ENCODE measurements at regions not wholly inside any gene's neighbourhood (a gene's known extent, or its start where the extent isn't known, plus 50 kb on each side); places are given as distances from the start of the nearest gene placed in this dataset.

DNA sequence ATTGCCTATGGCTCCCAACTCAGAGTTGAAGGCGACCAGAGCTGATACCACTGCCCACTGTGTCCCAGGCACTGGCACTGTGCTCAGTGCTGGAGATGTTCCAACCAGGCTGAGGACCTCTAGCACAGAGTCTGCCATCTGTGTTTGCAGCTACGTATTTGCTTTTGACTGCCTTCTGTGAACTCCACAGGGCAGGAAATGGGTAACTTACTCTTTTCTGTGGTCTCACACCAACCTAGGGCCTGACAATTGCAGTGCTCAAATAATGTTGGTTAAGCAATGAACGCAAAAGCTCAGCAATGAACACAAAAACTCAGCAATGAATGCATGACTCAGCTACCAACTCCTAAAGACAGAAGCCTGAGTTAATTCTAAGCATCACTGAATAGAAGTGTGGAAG lies 202.8 kb downstream of the NUAK1 start (continued):
- TF ChIP-seq RELA (CRISPR knock-in tag; IDR thresholded peaks at IDR 0.05): no peak
- TF ChIP-seq, protein P1, sequence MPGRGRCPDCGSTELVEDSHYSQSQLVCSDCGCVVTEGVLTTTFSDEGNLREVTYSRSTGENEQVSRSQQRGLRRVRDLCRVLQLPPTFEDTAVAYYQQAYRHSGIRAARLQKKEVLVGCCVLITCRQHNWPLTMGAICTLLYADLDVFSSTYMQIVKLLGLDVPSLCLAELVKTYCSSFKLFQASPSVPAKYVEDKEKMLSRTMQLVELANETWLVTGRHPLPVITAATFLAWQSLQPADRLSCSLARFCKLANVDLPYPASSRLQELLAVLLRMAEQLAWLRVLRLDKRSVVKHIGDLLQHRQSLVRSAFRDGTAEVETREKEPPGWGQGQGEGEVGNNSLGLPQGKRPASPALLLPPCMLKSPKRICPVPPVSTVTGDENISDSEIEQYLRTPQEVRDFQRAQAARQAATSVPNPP (CRISPR knock-in tag; IDR thresholded peaks at IDR 0.05): no peak
- no peak for TF ChIP-seq ZKSCAN5 (CRISPR knock-in tag; IDR thresholded peaks at IDR 0.05)
- no peak for TF ChIP-seq SUZ12 (IDR thresholded peaks at IDR 0.05; ENCODE audit: low read depth, low read length)

DNA sequence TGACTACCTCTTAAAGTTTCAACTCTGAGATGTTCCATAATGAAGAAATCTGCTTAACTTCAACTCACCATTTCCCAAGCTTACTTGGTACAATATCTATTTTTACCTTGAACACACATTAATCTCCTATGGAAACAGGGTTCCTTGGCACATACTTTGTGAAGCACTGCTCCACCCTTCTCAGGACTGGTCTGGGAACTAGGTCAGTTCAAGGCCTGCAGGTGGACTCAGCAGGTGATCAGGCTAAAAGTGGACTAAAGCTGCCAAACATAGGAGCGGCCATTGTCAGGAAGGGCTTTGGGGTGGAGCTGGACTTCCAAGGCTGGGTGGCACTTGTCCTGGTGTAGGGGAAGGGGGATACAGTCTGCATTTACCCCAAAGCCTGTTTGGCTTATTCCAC lies 202.3 kb downstream of the NUAK1 start:
- ChIA-PET CTCF (ENCODE audit: low intra/inter-chr PET ratio, low total read pairs) (no interaction called here), POLR2A (no interaction called here)
- in situ Hi-C loops (cut with HindIII; ENCODE audit: extremely low pct_ligation_motif_present, low pct_unique_long_range_greater_than_20kb): no loop called here
- H3K4me2 ChIP-seq (ENCODE audit: low read depth, low read length): no peak overlapping the region
- no peak overlapping the region for H3K27ac ChIP-seq (ENCODE audit: extremely low read length, insufficient read depth, low read length)
- no peaks in the 10 kb centered on the region for H4K20me1 ChIP-seq (ENCODE audit: insufficient read depth, low read length)
- intact Hi-C loops (cut with micrococcal nuclease; ENCODE audit: unreplicated experiment): no loop called here
- no peaks in the 10 kb centered on the region for H3K27me3 ChIP-seq (ENCODE audit: control insufficient read depth in 1 of 2, insufficient read depth in 2 of 2, low read length in 2 of 2)
- WGBS (ENCODE audit: low lambda C conversion rate): no CpG with 5 or more reads among the region's 1 CpG
- H3K9me3 ChIP-seq (ENCODE audit: low read length): no peaks in the 10 kb centered on the region
- DNase-seq (ENCODE audit: low spot score) (no peak), ATAC-seq (no peak), FAIRE-seq (no peak)
- no peak overlapping the region for H3K9ac ChIP-seq (ENCODE audit: insufficient read depth, low read depth, low read length)
- H3K4me3 ChIP-seq (replicated peaks in 1 of 3; ENCODE audit: insufficient read depth in 1 of 3, low read depth in 2 of 3, low read length in 3 of 3): no peak overlapping the region
- H3K79me2 ChIP-seq (ENCODE audit: insufficient read depth, low read length): no peaks in the 10 kb centered on the region
- TF ChIP-seq MXI1 (IDR thresholded peaks at IDR 0.05; ENCODE audit: borderline replicate concordance, low read depth, low read length) (no peak), SIX4 (CRISPR knock-in tag; IDR thresholded peaks at IDR 0.05) (no peak), ZNF776 (CRISPR knock-in tag; IDR thresholded peaks at IDR 0.05) (no peak), ZNF550 (CRISPR knock-in tag; IDR thresholded peaks at IDR 0.05; ENCODE audit: borderline replicate concordance) (no peak), ZFYVE20 (CRISPR knock-in tag; IDR thresholded peaks at IDR 0.05; ENCODE audit: borderline replicate concordance, low read depth) (no peak), ZNF180 (CRISPR knock-in tag; IDR thresholded peaks at IDR 0.05; ENCODE audit: borderline replicate concordance, low read depth) (no peak), ZZZ3 (CRISPR knock-in tag; IDR thresholded peaks at IDR 0.05; ENCODE audit: borderline replicate concordance) (no peak), ZNF713 (CRISPR knock-in tag; IDR thresholded peaks at IDR 0.05) (no peak), NAIF1 (CRISPR knock-in tag; IDR thresholded peaks at IDR 0.05; ENCODE audit: borderline replicate concordance) (no peak), ZSCAN22 (CRISPR knock-in tag; IDR thresholded peaks at IDR 0.05) (no peak), MTA1 (CRISPR knock-in tag; IDR thresholded peaks at IDR 0.05; ENCODE audit: borderline replicate concordance) (no peak), KDM2A (CRISPR knock-in tag; IDR thresholded peaks at IDR 0.05; ENCODE audit: borderline replicate concordance, low read depth) (no peak), MTF1 (CRISPR knock-in tag; IDR thresholded peaks at IDR 0.05) (no peak), ELF4 (CRISPR knock-in tag; IDR thresholded peaks at IDR 0.05; ENCODE audit: borderline replicate concordance) (no peak), LCORL (IDR thresholded peaks at IDR 0.05) (no peak), LCORL (CRISPR knock-in tag; IDR thresholded peaks at IDR 0.05) (no peak), ZNF704 (CRISPR knock-in tag; IDR thresholded peaks at IDR 0.05; ENCODE audit: borderline replicate concordance) (no peak)
- TF ChIP-seq, protein P2, sequence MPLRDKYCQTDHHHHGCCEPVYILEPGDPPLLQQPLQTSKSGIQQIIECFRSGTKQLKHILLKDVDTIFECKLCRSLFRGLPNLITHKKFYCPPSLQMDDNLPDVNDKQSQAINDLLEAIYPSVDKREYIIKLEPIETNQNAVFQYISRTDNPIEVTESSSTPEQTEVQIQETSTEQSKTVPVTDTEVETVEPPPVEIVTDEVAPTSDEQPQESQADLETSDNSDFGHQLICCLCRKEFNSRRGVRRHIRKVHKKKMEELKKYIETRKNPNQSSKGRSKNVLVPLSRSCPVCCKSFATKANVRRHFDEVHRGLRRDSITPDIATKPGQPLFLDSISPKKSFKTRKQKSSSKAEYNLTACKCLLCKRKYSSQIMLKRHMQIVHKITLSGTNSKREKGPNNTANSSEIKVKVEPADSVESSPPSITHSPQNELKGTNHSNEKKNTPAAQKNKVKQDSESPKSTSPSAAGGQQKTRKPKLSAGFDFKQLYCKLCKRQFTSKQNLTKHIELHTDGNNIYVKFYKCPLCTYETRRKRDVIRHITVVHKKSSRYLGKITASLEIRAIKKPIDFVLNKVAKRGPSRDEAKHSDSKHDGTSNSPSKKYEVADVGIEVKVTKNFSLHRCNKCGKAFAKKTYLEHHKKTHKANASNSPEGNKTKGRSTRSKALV (CRISPR knock-in tag; IDR thresholded peaks at IDR 0.05): no peak
- H2AFZ ChIP-seq (ENCODE audit: low read length): no peak overlapping the region
- no TSS peak for BruUV-seq (replicated peaks)
- no peaks in the 10 kb centered on the region for H3K36me3 ChIP-seq (replicated peaks in 1 of 2; ENCODE audit: control insufficient read depth in 1 of 2, insufficient read depth in 2 of 2, low read length in 2 of 2)
- H3K4me1 ChIP-seq (ENCODE audit: insufficient read depth, low read length): no peaks in the 10 kb centered on the region
